NB4 (cell line): ENCODE measurements at regions not wholly inside any gene's neighbourhood (a gene's known extent, or its start where the extent isn't known, plus 50 kb on each side); places are given as distances from the start of the nearest gene placed in this dataset.

Experiments used
- DNase-seq: peaks from one replicate; pipeline ENCODE4 v3.0.0; 2010; ENCODE audit warnings: low read depth
- H3K4me3 ChIP-seq: one replicate; pipeline ENCODE4 v1.5.1; 2011; ENCODE audit warnings: mild to moderate bottlenecking, low read depth, low read length, moderate library complexity
- CTCF ChIP-seq: IDR thresholded peaks from one replicate; pipeline ENCODE4 v1.5.1; 2012; ENCODE audit warnings: low read depth, low read length
- MAX ChIP-seq: IDR thresholded peaks from 2 replicates; pipeline ENCODE4 v1.6.1; 2011; ENCODE audit warnings: low read depth, low read length
- MYC ChIP-seq: IDR thresholded peaks from 2 replicates; pipeline ENCODE4 v1.6.1; 2011; ENCODE audit warnings: low read depth, low read length
- POLR2A ChIP-seq: IDR thresholded peaks from 2 replicates; pipeline ENCODE4 v1.6.1; 2011; ENCODE audit warnings: mild to moderate bottlenecking; ENCODE audit not compliant: insufficient read length; ENCODE audit errors: extremely low read depth

- DNase-seq: no peak
- TF ChIP-seq MYC: no peak
- no peak for TF ChIP-seq CTCF
- no peak for TF ChIP-seq POLR2A
- no peak for TF ChIP-seq MAX
- H3K4me3 ChIP-seq: no peak overlapping the region
Measured at GRCh38 chr2:128821010-128821409, 502.3 kb upstream of the HS6ST1 start.

- TF ChIP-seq CTCF (no peak), MAX (no peak), POLR2A (no peak), MYC (no peak)
- no peak overlapping the region for H3K4me3 ChIP-seq
- no peak for DNase-seq
Measured at GRCh38 chr2:128832946-128833663, 514.4 kb upstream of the HS6ST1 start.

GRCh38 chr2:128833664-128834027 lies 515.0 kb upstream of the HS6ST1 start:
- no peak for DNase-seq
- H3K4me3 ChIP-seq: no peak overlapping the region
- TF ChIP-seq MAX (no peak), MYC (no peak)

- DNase-seq: no peak
- TF ChIP-seq MAX: no peak
- TF ChIP-seq POLR2A: no peak
- TF ChIP-seq MYC: no peak
- no peak for TF ChIP-seq CTCF
- H3K4me3 ChIP-seq: no peak overlapping the region
Measured at GRCh38 chr2:128834207-128834879, 515.7 kb upstream of the HS6ST1 start.

- H3K4me3 ChIP-seq: no peak overlapping the region
- no peak for DNase-seq
- no peak for TF ChIP-seq CTCF
- no peak for TF ChIP-seq MYC
- no peak for TF ChIP-seq POLR2A
- no peak for TF ChIP-seq MAX
Measured at GRCh38 chr2:128834880-128835252, 516.2 kb upstream of the HS6ST1 start.

- TF ChIP-seq MYC (no peak), POLR2A (no peak), MAX (no peak), CTCF (no peak)
- no peak overlapping the region for H3K4me3 ChIP-seq
- DNase-seq: no peak
Measured at GRCh38 chr2:128835342-128835855, 516.7 kb upstream of the HS6ST1 start.
